Muscle layer of duodenum (tissue), 2 donors: ENCODE measurements at regions not wholly inside any gene's neighbourhood (a gene's known extent, or its start where the extent isn't known, plus 50 kb on each side); places are given as distances from the start of the nearest gene placed in this dataset.

ENCODE experiments used
- H3K27ac ChIP-seq: one replicate; pipeline ENCODE4 v1.7.0; 2013; ENCODE audit warnings: mild to moderate bottlenecking, low read length
- H3K27me3 ChIP-seq: one replicate; pipeline ENCODE4 v1.7.0; 2013; ENCODE audit warnings: low read depth, mild to moderate bottlenecking, control low read depth, low read length
- H3K36me3 ChIP-seq, 2 donors: one replicate each; pipeline ENCODE4 v1.7.0; 2013; ENCODE audit warnings: low read length in 2 of 2, control low read depth in 1 of 2, mild to moderate bottlenecking in 1 of 2; ENCODE audit not compliant: insufficient read depth in 2 of 2, control insufficient read depth in 1 of 2
- H3K4me1 ChIP-seq, 2 donors: one replicate each; pipeline ENCODE4 v1.7.0; 2013; ENCODE audit warnings: low read length in 2 of 2, mild to moderate bottlenecking in 2 of 2, control low read depth in 1 of 2, moderate library complexity in 1 of 2; ENCODE audit not compliant: insufficient read depth in 2 of 2, control insufficient read depth in 1 of 2
- H3K4me3 ChIP-seq, 2 donors: one replicate each; pipeline ENCODE4 v1.7.0; 2013; ENCODE audit warnings: low read length in 2 of 2, low read depth in 1 of 2, mild to moderate bottlenecking in 1 of 2
- H3K9me3 ChIP-seq, 2 donors: one replicate each; pipeline ENCODE4 v1.7.0; 2013; ENCODE audit warnings: low read length in 2 of 2, control low read depth in 1 of 2, mild to moderate bottlenecking in 1 of 2; ENCODE audit not compliant: control insufficient read depth in 1 of 2
- donor health status: healthy.

GRCh38 chr19:30774252-30774766, 402.1 kb downstream of the ZNF536 start:
- Histone ChIP-seq H3K36me3 (no peaks in the 10 kb centered on the region), H3K4me3 (no peak overlapping the region), H3K27ac (no peak overlapping the region), H3K9me3 (peaks cover 0 to 5% of the 10 kb centered on the region in 2 donors), H3K27me3 (no peaks in the 10 kb centered on the region), H3K4me1 (no peaks in the 10 kb centered on the region)

- Histone ChIP-seq H3K36me3 (no peaks in the 10 kb centered on the region), H3K9me3 (no peaks in the 10 kb centered on the region), H3K27me3 (no peaks in the 10 kb centered on the region), H3K4me1 (no peaks in the 10 kb centered on the region), H3K27ac (no peak overlapping the region), H3K4me3 (no peak overlapping the region)
Observed at GRCh38 chr19:30762651-30763050, 390.5 kb downstream of the ZNF536 start.

DNA sequence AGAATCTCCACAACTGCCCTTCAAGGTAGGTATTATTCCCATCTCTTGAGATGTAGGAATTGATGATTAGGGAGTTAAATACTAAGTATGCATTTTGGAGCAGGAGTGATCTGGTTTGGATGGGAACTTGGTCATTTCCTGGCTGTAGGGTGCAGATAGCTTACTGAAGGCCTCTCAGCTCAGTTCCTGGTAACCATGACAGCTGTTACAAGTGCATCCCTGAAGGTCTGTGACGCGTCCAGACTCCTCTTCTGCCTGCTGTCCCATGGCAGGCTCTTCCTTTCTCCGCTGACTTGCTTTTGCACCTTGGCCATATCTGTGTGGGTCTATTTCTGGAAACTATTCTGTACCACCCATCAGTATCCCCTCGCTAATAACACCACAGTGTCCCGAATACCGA, 387.8 kb downstream of the ZNF536 start:
- no peaks in the 10 kb centered on the region for H3K27me3 ChIP-seq
- no peak overlapping the region for H3K4me3 ChIP-seq
- H3K9me3 ChIP-seq = no peaks in the 10 kb centered on the region
- H3K36me3 ChIP-seq = no peaks in the 10 kb centered on the region
- H3K4me1 ChIP-seq = no peaks in the 10 kb centered on the region
- no peak overlapping the region for H3K27ac ChIP-seq

DNA sequence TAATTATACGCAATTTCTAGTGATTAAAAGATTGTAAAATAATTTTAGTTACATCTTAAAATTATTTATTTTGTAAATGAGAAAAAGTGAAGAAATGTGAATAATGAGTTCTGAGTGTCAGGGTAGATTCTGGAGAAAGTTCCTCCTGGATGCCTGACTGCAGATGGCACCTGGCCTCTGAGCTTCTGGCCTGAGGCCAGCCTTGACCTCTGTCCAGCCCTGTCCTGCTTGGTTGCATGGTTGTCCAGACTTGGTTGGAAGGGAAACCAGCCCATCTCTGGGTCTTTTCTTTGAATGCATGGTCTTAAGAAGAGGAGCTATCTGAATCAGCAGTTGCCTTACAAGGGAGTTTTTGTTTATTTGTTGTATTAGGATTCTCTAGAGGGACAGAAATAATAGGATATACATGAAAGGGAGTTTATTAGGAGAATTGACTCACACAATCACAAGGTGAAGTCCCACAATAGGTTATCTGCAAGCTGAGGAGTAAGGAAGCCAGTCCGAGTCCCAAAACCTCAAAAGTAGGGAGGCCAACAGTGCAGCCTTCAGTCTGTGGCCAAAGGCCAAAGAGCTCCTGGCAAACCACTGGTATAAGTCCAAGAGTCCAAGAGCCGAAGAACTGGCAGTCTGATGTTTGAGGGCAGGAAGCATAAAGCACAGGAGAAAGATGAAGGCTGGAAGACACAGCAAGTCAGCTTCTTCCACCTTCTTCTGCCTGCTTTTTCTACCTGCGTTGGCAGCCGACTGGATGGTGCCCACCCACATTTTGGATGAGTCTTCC, 385.8 kb downstream of the ZNF536 start:
- Histone ChIP-seq H3K36me3 (no peaks in the 10 kb centered on the region), H3K27me3 (no peaks in the 10 kb centered on the region), H3K4me1 (no peaks in the 10 kb centered on the region), H3K4me3 (no peak overlapping the region), H3K27ac (no peak overlapping the region), H3K9me3 (no peaks in the 10 kb centered on the region)

GRCh38 chr19:30757104-30757836, 385.1 kb downstream of the ZNF536 start:
- no peaks in the 10 kb centered on the region for H3K36me3 ChIP-seq
- H3K4me1 ChIP-seq = no peaks in the 10 kb centered on the region
- no peaks in the 10 kb centered on the region for H3K27me3 ChIP-seq
- H3K4me3 ChIP-seq = no peak overlapping the region
- H3K9me3 ChIP-seq = no peaks in the 10 kb centered on the region
- no peak overlapping the region for H3K27ac ChIP-seq

GRCh38 chr19:30755581-30755980, 383.4 kb downstream of the ZNF536 start:
- H3K4me1 ChIP-seq = no peaks in the 10 kb centered on the region
- H3K9me3 ChIP-seq = peaks cover 0 to 5% of the 10 kb centered on the region in 2 donors
- H3K36me3 ChIP-seq = no peaks in the 10 kb centered on the region
- H3K4me3 ChIP-seq = no peak overlapping the region
- no peak overlapping the region for H3K27ac ChIP-seq
- H3K27me3 ChIP-seq = no peaks in the 10 kb centered on the region

GRCh38 chr19:30754162-30754561, 382.0 kb downstream of the ZNF536 start:
- H3K36me3 ChIP-seq = no peaks in the 10 kb centered on the region
- H3K4me3 ChIP-seq = no peak overlapping the region
- H3K27me3 ChIP-seq = no peaks in the 10 kb centered on the region
- no peaks in the 10 kb centered on the region for H3K4me1 ChIP-seq
- H3K9me3 ChIP-seq = peaks cover 0 to 15% of the 10 kb centered on the region in 2 donors
- H3K27ac ChIP-seq = no peak overlapping the region

DNA sequence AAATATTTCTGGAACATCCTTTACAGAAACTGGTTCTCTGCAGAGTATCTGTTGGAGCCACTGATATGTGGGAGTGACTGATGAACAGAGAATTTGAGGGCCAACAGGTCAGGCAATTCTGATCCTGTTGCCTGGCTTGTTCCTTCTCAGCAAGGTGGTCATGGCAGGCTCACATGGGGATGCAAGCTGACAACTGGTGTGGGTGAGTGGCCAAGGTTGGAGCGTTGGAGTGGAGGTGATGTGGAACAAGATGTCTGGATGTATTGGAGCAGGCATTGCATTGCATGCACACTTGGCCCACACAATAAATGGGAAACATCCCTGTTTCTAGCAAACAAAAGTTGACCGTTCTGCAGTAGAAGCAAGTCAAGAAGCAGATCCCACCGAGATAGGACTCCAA, 380.7 kb downstream of the ZNF536 start:
- H3K9me3 ChIP-seq = peaks cover 0 to 15% of the 10 kb centered on the region in 2 donors

GRCh38 chr19:30752201-30752600, 380.0 kb downstream of the ZNF536 start:
- Histone ChIP-seq H3K27ac (no peak overlapping the region), H3K36me3 (no peaks in the 10 kb centered on the region), H3K9me3 (peaks cover 0 to 15% of the 10 kb centered on the region in 2 donors), H3K27me3 (no peaks in the 10 kb centered on the region), H3K4me1 (no peaks in the 10 kb centered on the region), H3K4me3 (no peak overlapping the region)

More for the DNA sequence above, 380.7 kb downstream of the ZNF536 start:
- Histone ChIP-seq H3K4me1 (no peaks in the 10 kb centered on the region), H3K27me3 (no peaks in the 10 kb centered on the region), H3K4me3 (no peak overlapping the region), H3K27ac (no peak overlapping the region), H3K36me3 (no peaks in the 10 kb centered on the region)

- Histone ChIP-seq H3K4me1 (no peaks in the 10 kb centered on the region), H3K27me3 (no peaks in the 10 kb centered on the region), H3K27ac (no peak overlapping the region), H3K4me3 (no peak overlapping the region), H3K36me3 (no peaks in the 10 kb centered on the region), H3K9me3 (peaks cover 0 to 9% of the 10 kb centered on the region in 2 donors)
Observed at GRCh38 chr19:30745476-30745985, 373.3 kb downstream of the ZNF536 start.

DNA sequence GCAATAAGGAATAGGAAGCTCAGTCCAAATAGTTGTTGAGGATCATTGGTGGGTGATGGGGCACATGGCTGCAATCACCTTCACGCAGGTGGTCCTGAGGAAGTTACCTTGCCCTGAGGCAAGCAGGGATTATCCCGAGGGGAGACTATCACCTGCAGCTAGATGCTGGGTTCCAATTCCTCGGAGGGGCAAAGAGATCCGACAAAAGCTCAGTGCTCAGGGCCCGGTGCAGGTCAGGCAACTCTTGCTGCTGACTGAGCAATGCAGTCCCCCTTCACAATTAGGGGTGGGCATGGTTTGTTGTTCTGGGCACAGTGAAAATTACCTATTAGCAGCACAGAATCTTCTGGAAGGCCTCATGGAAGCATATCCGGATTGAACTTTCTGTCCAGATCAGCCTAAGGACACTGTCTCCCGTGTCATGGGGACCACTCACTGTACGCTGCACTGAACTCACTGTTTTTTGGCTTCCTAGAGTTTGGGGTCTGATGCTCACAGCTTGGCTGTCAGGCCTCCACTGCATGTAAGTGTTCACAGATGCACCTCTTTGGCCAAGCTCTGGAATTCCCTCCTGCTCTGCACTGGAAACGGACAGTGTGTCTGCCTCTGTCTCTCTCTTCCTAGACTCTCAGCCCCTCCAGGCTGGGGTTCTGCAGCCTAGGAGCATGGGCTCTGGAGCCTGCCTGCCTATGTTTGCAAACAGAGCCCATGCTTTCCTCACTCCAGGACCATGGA, 372.7 kb downstream of the ZNF536 start:
- H3K9me3 ChIP-seq = peaks cover 0 to 3% of the 10 kb centered on the region in 2 donors
- H3K4me3 ChIP-seq = no peak overlapping the region
- H3K36me3 ChIP-seq = no peaks in the 10 kb centered on the region
- H3K27ac ChIP-seq = no peak overlapping the region
- H3K27me3 ChIP-seq = no peaks in the 10 kb centered on the region
- no peaks in the 10 kb centered on the region for H3K4me1 ChIP-seq
